ENCODE measurements at regions not wholly inside any gene's neighbourhood (a gene's known extent, or its start where the extent isn't known, plus 50 kb on each side); places are given as distances from the start of the nearest gene placed in this dataset.

- DNase-seq (ENCODE audit: low read depth), result no peak
- TF ChIP-seq CTCF (IDR thresholded peaks at IDR 0.05; ENCODE audit: low read depth, low read length, missing control alignments), result no peak
- H3K4me3 ChIP-seq (ENCODE audit: low read depth, low read length), result no peak overlapping the region
Observed at GRCh38 chr5:161165998-161166660, 314.1 kb upstream of the ATP10B start.

- no peak overlapping the region for H3K4me3 ChIP-seq (ENCODE audit: low read depth, low read length)
- TF ChIP-seq CTCF (IDR thresholded peaks at IDR 0.05; ENCODE audit: low read depth, low read length, missing control alignments), result no peak
- no peak for DNase-seq (ENCODE audit: low read depth)
Observed at GRCh38 chr5:161157925-161158324, 305.9 kb upstream of the ATP10B start.

GRCh38 chr5:161155451-161155850, 303.4 kb upstream of the ATP10B start:
- TF ChIP-seq CTCF (IDR thresholded peaks at IDR 0.05; ENCODE audit: low read depth, low read length, missing control alignments), result no peak
- DNase-seq (ENCODE audit: low read depth), result no peak

GRCh38 chr5:161152415-161152940, 300.5 kb upstream of the ATP10B start:
- no peak overlapping the region for H3K4me3 ChIP-seq (ENCODE audit: low read depth, low read length)
- no peak for TF ChIP-seq CTCF (IDR thresholded peaks at IDR 0.05; ENCODE audit: low read depth, low read length, missing control alignments)
- DNase-seq (ENCODE audit: low read depth), result no peak

More at GRCh38 chr5:161155451-161155850, 303.4 kb upstream of the ATP10B start:
- H3K4me3 ChIP-seq (ENCODE audit: low read depth, low read length), result no peak overlapping the region

- no peak for DNase-seq (ENCODE audit: low read depth)
- H3K4me3 ChIP-seq (ENCODE audit: low read depth, low read length), result no peak overlapping the region
- no peak for TF ChIP-seq CTCF (IDR thresholded peaks at IDR 0.05; ENCODE audit: low read depth, low read length, missing control alignments)
Observed at GRCh38 chr5:161150441-161150988, 298.5 kb upstream of the ATP10B start.

- H3K4me3 ChIP-seq (ENCODE audit: low read depth, low read length), result no peak overlapping the region
- no peak for TF ChIP-seq CTCF (IDR thresholded peaks at IDR 0.05; ENCODE audit: low read depth, low read length, missing control alignments)
- no peak for DNase-seq (ENCODE audit: low read depth)
Observed at GRCh38 chr5:161149078-161149477, 297.1 kb upstream of the ATP10B start.

Measured in GM12864 (cell line).